HFF-Myc (cell line): ENCODE measurements at regions not wholly inside any gene's neighbourhood (a gene's known extent, or its start where the extent isn't known, plus 50 kb on each side); places are given as distances from the start of the nearest gene placed in this dataset.
"Not testable (repeated sequence)": the region's sequence is repeated elsewhere in the genome, so short reads cannot be mapped to it uniquely, and the experiment has no call there.

Experiments used
- DNase-seq: peaks from one replicate; pipeline ENCODE4 v3.0.0-alpha.2; 2011; ENCODE audit warnings: low read depth; ENCODE audit errors: extremely low read depth
- H3K4me3 ChIP-seq: replicated peaks from 2 replicates; pipeline ENCODE4 v1.5.1; 2011; ENCODE audit warnings: low read depth, mild to moderate bottlenecking, control low read depth, low read length
- CTCF ChIP-seq: IDR thresholded peaks from 2 replicates; pipeline ENCODE4 v1.5.1; 2012; ENCODE audit warnings: mild to moderate bottlenecking, low read depth, low read length, control low read depth; ENCODE audit errors: missing control alignments

- no peak overlapping the region for H3K4me3 ChIP-seq
- no peak for DNase-seq
- TF ChIP-seq CTCF = no peak
These were observed 289.3 kb upstream of the AMIGO2 start for GRCh38 chr12:47369085-47369484.

GRCh38 chr12:47367912-47368537, 288.3 kb upstream of the AMIGO2 start:
- no peak for TF ChIP-seq CTCF
- no peak overlapping the region for H3K4me3 ChIP-seq
- no peak for DNase-seq

- no peak overlapping the region for H3K4me3 ChIP-seq
- no peak for DNase-seq
- no peak for TF ChIP-seq CTCF
These were observed 286.8 kb upstream of the AMIGO2 start for GRCh38 chr12:47366579-47366978.

DNA sequence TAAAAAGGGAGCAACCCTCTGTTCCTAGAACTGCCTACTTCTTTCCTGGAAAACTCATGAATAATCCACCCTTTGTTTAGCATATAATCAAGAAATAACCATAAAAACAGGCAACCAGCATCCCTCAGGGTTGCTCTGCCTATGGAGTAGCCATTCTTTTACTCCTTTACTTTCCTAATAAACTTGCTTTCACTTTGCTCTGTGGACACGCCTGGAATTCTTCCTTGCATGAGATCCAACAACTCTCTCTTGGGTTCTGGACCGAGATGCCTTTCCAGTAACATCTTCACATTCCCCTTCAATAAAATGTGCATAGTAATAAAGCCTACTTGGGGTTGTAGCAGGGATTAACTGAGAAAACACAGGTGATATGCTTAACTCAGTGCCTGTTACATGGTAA, 286.4 kb upstream of the AMIGO2 start:
- no peak for DNase-seq
- H3K4me3 ChIP-seq = no peak overlapping the region

GRCh38 chr12:47365443-47366076, 285.8 kb upstream of the AMIGO2 start:
- not testable (repeated sequence) for DNase-seq, H3K4me3 ChIP-seq

More for the DNA sequence above, 286.4 kb upstream of the AMIGO2 start:
- no peak for TF ChIP-seq CTCF

DNA sequence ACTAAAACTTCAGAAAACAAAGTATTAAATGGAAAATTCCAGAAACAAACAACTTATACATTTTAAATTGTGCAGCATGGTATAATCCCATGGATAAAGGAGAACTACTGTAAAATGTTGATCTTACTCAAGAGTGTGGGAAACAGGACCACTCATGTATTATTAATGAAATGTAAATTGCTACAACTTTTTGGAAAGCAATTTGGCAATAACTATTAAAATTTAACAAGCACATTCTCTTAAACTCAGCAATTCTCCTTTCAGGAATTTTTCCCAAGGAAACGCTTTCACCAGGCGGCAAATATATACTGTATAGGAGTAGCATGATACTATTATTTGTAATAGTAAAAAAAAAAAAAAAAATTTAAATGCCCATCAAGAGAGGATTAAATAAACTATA, 284.5 kb upstream of the AMIGO2 start:
- TF ChIP-seq CTCF = no peak
- DNase-seq = no peak
- no peak overlapping the region for H3K4me3 ChIP-seq

DNA sequence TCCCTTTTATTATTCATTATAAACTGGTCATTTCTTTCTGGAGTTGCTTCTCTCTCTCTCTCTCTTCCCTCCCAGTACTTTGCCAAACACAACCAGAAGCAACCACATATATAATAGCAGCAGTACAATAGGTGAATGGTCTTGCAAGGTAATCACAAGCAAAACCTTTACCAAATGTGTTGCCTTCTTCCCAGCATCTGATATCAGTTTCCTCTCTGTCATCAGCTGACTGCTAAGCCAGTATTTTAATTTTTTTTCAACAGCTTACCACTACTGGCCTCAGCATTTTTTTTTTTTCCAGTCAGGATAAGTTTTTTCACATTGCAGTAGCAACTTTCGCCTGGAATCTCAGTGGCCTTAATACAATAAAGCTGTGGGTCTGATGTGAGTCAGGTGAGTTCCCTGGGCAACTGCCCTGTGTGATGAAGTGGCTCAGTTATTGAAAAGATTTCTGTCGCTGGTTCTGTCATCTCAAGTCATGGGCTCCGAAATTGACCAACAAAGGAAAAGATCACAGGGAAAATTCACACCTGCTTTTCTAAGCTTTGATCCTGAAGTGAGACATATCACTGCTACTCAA, 282.5 kb upstream of the AMIGO2 start:
- no peak for DNase-seq
- TF ChIP-seq CTCF = no peak
- no peak overlapping the region for H3K4me3 ChIP-seq
